GM21381 (cell line): ENCODE measurements at regions not wholly inside any gene's neighbourhood (a gene's known extent, or its start where the extent isn't known, plus 50 kb on each side); places are given as distances from the start of the nearest gene placed in this dataset.

Experiments used
- ATAC-seq: cut with Tn5 transposase; IDR thresholded peaks from one replicate; pipeline ENCODE4 v1.9.1; 2021; ENCODE audit warnings: mild to moderate bottlenecking, moderate library complexity; ENCODE audit not compliant: unreplicated experiment

DNA sequence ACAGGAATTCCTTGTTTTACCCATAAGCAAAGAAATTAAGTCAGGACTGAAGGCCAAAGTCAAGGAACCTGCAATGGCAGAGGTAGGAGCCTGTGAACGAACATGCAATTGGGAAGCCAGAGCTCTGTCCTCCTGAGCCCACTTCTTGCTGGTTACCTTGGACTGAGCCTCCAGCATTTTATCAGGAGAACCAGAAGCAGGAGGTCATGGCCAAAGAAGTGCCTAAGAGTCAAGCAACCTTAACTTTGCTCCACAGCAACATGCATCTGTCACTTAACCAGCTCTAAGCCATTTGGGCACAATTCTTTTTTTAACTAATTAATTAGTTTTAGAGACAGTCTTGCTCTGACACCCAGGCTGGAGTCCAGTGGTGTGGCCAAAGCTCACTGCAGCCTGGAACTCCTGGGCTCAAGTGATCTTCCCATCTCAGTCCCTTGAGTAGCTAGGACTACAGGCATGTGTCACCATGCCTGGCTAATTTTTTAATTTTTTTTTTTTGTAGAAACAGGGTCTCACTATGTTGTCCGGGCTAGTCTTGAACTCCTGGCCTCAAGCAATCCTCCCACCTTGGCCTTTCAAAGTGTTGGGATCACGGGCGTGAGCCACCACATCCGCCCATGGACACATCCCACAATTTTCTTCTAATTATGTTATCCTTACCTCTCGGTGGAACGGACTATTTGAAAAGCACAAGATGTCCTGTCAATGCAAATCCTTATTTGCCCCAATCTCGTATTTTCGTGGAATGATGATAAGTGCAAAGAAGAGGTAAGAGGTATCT is 334.2 kb downstream of the CD83 start:
- no peak for ATAC-seq

DNA sequence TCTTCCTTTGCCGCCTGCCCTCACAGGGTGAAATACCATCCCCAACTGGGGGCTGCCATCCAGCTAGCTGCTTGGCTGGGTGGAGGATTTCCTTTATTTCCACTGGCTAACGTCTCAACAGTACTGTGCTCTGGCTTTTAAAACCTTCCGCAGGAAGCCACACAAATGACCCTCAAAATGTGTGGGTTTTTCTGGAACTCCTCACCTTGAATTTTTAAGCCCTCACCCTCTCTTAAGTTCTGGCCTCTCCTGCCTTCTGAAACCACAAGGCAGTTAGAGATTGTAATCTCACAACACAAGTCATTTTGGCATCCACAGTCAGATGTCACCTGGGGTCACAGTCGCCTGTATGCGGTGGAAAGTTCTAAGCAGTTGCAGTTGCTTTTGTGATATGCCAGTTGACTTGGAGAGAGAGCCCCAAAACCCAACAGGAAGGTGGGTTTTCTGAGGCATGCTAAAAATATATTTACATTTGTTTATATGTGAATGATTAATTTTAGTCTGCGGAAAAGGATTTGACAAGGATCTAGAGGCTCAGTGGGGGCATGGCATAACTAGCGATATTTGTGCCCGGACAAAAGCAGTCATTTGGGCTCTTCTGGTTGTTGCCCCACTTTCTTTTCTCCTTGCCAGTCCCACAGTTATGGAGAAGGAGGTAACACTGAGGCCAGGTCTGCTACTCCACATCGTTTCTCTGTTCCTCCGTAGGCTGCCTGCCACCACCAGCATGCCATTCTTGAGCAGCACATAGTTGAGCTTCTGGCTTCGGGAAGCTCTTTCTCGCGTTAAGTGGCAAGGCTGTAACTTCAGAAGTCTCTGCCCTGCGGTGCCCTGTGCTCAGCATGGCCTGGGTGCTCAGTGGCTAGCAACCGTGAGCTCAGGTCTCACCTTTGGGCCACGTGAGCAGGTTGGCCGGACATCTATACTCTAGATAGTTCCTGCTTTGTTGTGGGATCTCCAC is 335.3 kb downstream of the CD83 start:
- ATAC-seq, result peak; percentile 68

DNA sequence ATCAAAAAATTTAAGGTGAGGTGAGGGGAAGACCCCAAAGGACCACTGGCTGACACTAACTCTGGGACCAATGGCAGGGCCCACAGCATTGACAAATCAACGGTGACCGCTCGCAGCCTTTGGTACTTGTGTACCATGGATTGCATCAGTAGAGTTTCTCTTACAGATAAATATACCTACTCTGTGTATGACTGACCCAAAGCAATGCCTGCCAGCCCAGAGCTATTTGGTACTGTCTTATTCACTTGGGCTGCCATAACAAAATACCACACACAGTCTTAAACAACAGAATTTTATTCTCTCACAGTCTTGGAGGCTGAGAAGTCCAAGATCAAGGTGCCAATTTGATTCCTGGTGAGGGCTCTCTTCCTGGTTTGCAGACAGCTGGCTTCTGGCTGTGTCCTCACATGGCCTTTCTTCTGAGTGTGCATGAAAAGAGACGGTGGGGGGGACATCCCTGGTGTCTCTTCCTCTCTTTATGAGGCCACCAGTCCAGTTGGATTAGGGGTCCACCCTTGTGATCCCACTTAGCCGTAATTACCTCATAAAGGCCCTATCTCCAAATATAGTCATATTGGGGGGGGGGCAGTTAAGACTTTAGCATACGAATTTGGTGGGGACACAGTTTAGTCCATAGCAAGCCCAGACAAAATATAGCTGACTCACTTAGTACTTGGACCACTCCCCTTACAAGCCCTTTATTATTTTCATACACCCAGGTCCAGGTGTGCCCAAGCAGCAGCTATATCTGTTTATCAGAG is 336.3 kb downstream of the CD83 start:
- no peak for ATAC-seq

DNA sequence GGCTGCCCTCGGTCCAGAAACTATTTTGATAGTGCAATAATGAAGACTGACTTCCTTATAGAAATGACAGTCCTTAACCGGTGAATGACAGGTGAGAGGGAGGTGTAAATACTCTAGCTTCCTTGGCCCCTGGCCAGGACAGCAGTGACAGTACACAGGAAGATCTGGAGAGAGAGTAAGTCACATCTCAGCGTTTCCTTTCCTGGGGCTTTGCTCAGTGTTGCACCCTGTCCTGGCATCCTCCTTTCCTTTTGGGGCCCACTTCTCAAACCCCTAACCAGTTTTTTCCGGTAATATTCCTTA is 336.9 kb downstream of the CD83 start:
- no peak for ATAC-seq

GRCh38 chr6:14455427-14455826 is 337.9 kb downstream of the CD83 start:
- ATAC-seq, result no peak

DNA sequence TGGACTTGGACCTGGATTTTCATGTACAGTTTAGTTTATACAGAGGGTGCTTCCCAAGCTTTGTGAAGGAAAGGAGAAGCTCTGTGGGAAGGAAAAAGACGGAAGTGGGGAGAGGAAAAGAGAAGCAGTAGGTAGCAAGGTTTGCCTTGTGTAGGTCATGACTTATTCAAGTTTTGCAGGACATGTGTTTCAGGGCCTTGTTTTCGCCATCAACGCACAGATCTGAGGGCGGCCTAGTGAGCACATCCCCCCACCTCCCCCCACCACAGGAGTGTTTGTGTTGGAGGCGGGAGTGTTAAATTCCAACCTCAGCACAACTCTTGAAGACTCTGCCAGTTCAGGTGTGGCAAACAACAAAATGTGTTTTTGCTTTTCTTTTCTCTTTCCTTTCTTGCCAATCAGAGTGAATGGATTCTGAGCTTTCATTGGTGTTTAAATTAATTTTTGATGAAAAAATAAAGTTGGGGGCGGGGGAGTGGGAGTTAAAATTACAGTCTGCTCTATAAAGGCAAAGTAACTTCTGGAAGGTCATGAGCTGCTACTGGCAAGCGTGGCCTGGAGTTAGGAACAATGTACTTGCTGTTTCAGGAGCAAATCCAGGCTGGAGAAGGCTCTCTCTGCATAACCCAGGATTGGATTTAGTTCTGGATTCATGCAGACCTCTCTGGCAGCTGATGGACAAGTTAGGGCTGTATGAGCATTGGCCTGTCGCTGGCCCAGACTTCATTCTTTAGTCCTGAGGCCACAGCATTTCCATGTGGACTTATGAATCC is 338.5 kb downstream of the CD83 start:
- ATAC-seq, result no peak

DNA sequence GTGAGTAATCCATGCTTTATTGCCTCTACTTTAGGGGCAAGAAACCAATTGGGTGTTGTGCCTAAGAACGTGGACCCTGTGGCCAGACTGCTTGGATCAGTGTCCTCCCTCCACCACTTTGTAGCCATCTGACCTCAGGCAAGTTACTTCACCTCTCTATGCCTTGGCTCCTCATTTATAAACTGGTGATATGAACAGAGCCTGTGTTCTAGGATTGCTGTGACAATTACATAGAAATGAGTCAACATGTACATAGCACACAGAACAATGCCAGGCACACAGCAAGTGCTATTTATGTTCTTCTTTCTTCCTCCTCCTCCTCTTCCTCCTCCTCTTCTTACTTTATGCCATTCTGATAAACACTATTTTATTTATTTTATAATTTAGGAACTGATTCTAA is 339.4 kb downstream of the CD83 start:
- no peak for ATAC-seq

DNA sequence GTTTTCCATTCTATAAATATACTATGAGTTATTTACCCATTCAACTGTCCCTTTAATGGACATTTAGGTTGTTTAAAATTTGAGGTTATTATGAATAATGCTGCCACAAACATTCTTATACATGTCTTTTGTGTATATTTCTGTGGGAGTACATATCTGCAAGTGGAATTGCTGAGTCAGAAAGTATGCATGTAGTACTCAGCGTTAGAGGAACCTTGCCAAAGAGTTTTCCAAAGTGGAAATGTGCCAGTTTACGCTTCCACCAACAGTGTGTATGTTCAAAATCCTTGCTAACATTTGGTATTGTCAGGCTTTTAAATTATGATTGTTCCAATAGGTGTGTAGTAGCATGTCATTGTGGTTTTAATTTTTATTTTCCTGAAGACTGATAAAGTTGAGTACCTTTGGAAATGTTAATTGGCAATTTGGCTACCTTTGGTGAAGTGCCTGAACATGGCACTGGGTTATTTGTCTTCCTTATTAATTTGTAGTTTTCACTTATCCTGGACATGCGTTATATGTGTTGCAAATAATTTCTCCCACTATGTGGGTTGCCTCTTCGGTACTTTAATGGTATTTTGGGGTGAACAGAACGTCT is 341.2 kb downstream of the CD83 start:
- no peak for ATAC-seq

DNA sequence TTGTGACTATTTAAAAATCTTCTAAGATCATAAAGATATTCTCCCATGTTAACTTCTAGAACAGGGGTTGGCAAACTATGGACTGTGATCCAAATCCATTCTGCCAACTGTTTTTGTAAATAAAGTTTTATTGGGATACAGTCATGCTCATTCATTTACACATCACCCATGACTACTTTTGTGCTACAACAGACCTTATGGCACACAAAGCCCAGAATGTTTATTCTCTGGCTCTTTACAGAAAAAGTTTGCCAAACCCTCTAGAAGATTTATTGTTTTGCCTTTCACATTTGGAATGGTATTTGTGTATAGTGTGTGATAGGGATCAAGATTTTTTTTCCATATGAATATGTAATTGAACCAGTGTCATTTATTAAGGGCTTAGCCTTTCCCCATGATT is 341.7 kb downstream of the CD83 start:
- no peak for ATAC-seq

DNA sequence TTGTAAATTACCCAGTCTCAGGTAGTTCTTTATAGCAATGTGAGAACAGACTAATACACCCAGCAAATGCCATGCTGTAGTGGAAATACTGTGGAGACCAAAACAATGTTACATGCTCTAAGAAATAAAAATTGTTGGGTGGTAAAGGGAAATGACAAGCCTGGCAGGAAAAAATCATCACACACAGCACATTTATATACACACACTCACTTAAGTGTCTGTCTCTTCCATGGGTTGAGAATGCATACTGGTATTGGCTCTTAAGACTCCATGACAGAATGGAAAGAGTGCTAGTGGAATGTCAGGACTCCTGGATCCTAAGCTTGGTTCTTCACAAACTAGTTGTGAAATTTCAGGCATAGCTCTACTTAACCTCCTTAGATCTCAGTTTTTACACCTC is 343.0 kb downstream of the CD83 start:
- no peak for ATAC-seq

- no peak for ATAC-seq
Observed at GRCh38 chr6:14462135-14462534, 344.6 kb downstream of the CD83 start.

GRCh38 chr6:14462566-14462965 is 345.0 kb downstream of the CD83 start:
- no peak for ATAC-seq

DNA sequence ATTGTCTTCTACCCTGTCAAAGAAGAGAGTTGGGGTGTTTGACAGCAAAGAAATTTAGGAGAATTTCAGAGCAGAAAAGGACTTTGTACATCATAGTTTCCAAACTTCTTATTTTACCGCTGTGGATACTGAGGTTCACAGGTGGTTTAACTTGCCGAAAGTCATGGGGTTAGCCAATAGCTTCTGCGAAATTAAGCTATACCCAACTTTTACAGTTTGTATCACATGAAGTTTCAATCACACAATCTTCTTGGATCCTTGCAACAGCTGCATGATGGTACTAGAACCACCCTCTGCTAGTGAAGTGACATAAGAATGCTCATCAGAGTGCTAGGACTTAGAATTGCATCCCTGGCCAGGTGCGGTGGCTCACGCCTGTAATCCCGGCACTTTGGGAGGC is 345.5 kb downstream of the CD83 start:
- ATAC-seq, result no peak

GRCh38 chr6:14464055-14464454 is 346.5 kb downstream of the CD83 start:
- ATAC-seq, result no peak

- no peak for ATAC-seq
Observed at GRCh38 chr6:14464716-14465115, 347.1 kb downstream of the CD83 start.

DNA sequence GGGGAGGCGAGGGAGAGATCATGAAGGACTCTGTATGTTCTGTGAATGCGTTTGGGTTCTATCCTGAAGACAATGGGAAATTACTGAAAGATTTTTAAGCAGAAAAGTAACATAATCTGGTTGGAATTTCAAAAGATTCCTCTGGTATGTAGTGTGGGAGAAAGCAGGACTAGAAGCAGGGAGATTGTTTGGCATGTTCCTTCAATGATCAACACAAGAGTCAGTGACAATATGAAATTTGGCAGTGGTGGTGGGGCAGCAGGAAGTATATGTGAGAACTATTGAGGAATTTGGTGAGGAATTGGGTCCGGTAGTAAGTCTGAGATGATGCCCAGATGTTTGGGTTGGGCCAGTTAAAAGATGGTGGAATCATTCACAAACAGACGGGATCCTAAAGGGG is 348.7 kb downstream of the CD83 start:
- ATAC-seq, result no peak

GRCh38 chr6:14467591-14467990 is 350.0 kb downstream of the CD83 start:
- ATAC-seq, result no peak

DNA sequence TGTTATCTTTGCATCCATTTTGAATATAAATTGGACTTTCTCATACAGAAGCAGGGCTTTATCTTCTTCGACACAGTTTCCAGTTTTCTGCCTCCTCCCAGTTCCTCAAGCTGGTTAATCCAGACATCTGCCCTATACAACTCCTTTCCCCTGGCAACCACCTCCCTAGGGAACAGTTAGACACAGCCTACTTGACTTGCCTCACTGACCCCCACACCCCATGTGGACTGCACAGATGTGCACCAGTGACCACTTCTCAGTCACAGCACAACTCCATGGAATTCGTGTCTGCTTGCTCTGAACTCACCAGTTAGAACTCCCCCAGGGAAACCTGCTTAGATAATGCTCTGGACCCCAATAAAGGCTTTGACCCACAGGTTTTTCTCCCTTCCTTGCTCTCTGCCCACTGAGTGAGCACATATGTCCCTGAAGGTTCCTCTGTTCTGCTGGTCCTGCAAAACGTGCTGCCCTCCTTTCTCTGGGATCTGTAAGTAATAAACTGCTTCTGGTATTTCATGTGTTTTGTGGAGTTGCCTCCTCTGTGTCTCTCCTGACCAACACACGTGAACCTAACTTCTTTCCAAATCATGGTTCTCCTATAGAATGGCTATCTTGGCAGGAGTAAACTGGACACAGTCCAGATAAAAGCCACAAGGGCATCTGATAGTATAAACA is 351.2 kb downstream of the CD83 start:
- ATAC-seq, result no peak

GRCh38 chr6:14470101-14470500 is 352.5 kb downstream of the CD83 start:
- no peak for ATAC-seq

DNA sequence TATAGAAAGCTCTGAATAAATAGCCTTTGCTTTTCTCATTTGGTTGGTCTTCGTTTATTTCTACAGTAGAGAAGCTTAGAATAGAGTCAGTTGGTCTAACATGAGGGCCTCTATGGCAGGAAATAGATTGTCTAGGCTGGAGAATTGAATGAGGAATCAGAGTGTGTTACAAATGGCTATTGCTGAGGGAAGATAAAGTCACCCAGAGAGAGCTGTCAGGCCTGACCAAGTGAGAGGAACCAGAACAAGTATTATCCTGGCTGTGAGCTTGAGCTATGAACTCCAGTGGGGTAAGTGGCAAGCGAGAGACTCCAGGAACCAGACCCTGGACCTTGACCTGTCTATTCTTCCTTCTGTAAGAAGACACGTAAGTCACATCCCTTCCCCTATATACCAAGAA is 353.1 kb downstream of the CD83 start:
- no peak for ATAC-seq
